Heart right ventricle (tissue), 16 donors: ENCODE measurements at regions not wholly inside any gene's neighbourhood (a gene's known extent, or its start where the extent isn't known, plus 50 kb on each side); places are given as distances from the start of the nearest gene placed in this dataset.

Source experiments
- ATAC-seq, 8 donors: fragments of 200-7000 bp; cut with Tn5 transposase; one replicate each; pipeline ENCODE4 v1.9.1; 2020; ENCODE audit warnings: mild to moderate bottlenecking in 8 of 8, moderate library complexity in 8 of 8, moderate number of reproducible peaks in 1 of 8
- DNase-seq, 2 donors: peaks; one replicate each; pipeline ENCODE4 v3.0.0-alpha.2; 2020
- H3K27ac ChIP-seq, 10 donors: fragments of 200-600 bp; sonication (generic) in 2 of 10; one replicate each; pipeline versions ENCODE4 v1.5.0 to v1.8.0; 2020 to 2022; ENCODE audit warnings: mild to moderate bottlenecking in 3 of 10
- H3K27me3 ChIP-seq, 7 donors: fragments of 200-600 bp; one replicate each; pipeline ENCODE4 v1.8.0; 2021 to 2022; ENCODE audit warnings: mild to moderate bottlenecking in 2 of 7
- H3K36me3 ChIP-seq, 9 donors: fragments of 200-600 bp; sonication (generic) in 1 of 9; one replicate each; pipeline versions ENCODE4 v1.5.0 to v1.8.0; 2020 to 2022; ENCODE audit warnings: mild to moderate bottlenecking in 2 of 9
- H3K4me1 ChIP-seq, 9 donors: fragments of 200-600 bp; sonication (generic) in 1 of 9; one replicate each; pipeline versions ENCODE4 v1.5.0 to v1.8.0; 2020 to 2022; ENCODE audit warnings: mild to moderate bottlenecking in 4 of 9
- H3K4me3 ChIP-seq, 10 donors: fragments of 200-600 bp; sonication (generic) in 2 of 10; one replicate each; pipeline versions ENCODE4 v1.5.0 to v1.8.0; 2020 to 2022; ENCODE audit warnings: mild to moderate bottlenecking in 7 of 10, moderate library complexity in 2 of 10
- H3K9me3 ChIP-seq, 11 donors: fragments of 200-600 bp in 10 of 11; sonication (generic) in 2 of 11; one replicate each; pipeline versions ENCODE4 v1.5.0 to v1.8.0; 2013 to 2022; ENCODE audit warnings: mild to moderate bottlenecking in 2 of 11, control low read depth in 1 of 11, moderate library complexity in 1 of 11
- CTCF ChIP-seq, 9 donors: fragments of 200-600 bp; sonication (generic) in 2 of 9; IDR thresholded peaks; one replicate each; pipeline versions ENCODE4 v1.5.0 to v1.8.0; 2021 to 2022; ENCODE audit warnings: antibody characterized with exemption in 9 of 9, mild to moderate bottlenecking in 5 of 9, moderate library complexity in 1 of 9
- WGBS, 2 donors: extraction: QIAGEN DNeasy Blood & Tissue Kit; methylation state at CpG; one replicate each; pipeline ENCODE4 v1.1.7; 2013; ENCODE audit warnings: inconsistent platforms in 1 of 2; 5-methylcytosine and 5-hydroxymethylcytosine counted together
- intact Hi-C, 10 donors: fragments of 100-400 bp; cut with DNase I; formaldehyde crosslinking; loops; one replicate each; pipeline versions ENCODE4 v1.11.1 to v1.14.2; 2022
- donor health status: Arrhythmogenic right ventricular cardiomyopathy.
- donor health status: ischemic (EF 13 %, LVEDD 7.1; RV severe dilation, severe dysfunction).
- donor health status: healthy with polysubstance abuse.
- donor health status: DM: no; HTN: yes; CAD: no.
- donor health status: DM: no; HTN: no; CAD: no.
- donor health status: ischemic (EF 25% LVEDD 6.9; RV normal size, moderate dysfunction).
- donor health status: ischemic (EF 25% LVEDD 5.7; RV mildly dilated, moderate dysfunction).
- donor health status: healthy.
- donor health status: DM: yes; HTN: yes; CAD: no.
- donor health status: Ischemic cardiomyopathy.
- donor health status: ischemic (EF 35%, LVEDD 5.7; RV mildly dilated, moderate dysfunction).
- donor health status: nonischemic (EF 11% LVEDD 7.7; RV severe dilation, severe dysfunction).
- donor health status: DM: yes; HTN: yes; CAD: no.
- donor health status: PGD.
- donor health status: ischemic (EF 29% LVEDD 5.4; RV normal size, mild dysfunction).
- donor health status: nonischemic (EF 23%, LVEDD 6.1; RV moderate dilation, normal function).

GRCh38 chr12:30391766-30392366 lies 303.8 kb downstream of the IPO8 start:
- H3K36me3 ChIP-seq: no peaks in the 10 kb centered on the region
- ATAC-seq (no peak), DNase-seq (no peak)
- no peaks in the 10 kb centered on the region for H3K4me1 ChIP-seq
- 80 to 82% methylated on average over 5 of the region's 5 CpGs for WGBS, 2 donors
- no peaks in the 10 kb centered on the region for H3K27me3 ChIP-seq
- intact Hi-C loops: no loop called here
- peaks cover 0 to 48% (median 0%) of the 10 kb centered on the region in 11 donors for H3K9me3 ChIP-seq
- H3K27ac ChIP-seq: no peak overlapping the region
- TF ChIP-seq CTCF (IDR thresholded peaks at IDR 0.05): no peak
- H3K4me3 ChIP-seq: no peak overlapping the region

- Histone ChIP-seq H3K4me1 (no peaks in the 10 kb centered on the region), H3K9me3 (peaks cover 0 to under 1% (median 0%) of the 10 kb centered on the region in 11 donors), H3K27me3 (no peaks in the 10 kb centered on the region), H3K4me3 (no peak overlapping the region), H3K27ac (no peak overlapping the region), H3K36me3 (no peaks in the 10 kb centered on the region)
- 73 to 76% methylated on average over 4 of the region's 4 CpGs for WGBS, 2 donors
- intact Hi-C loops: no loop called here
- ATAC-seq (no peak), DNase-seq (no peak)
- no peak for TF ChIP-seq CTCF (IDR thresholded peaks at IDR 0.05)
Observed at GRCh38 chr12:30385706-30386105, 310.0 kb downstream of the IPO8 start.

GRCh38 chr12:30384976-30385375 lies 310.7 kb downstream of the IPO8 start:
- no peaks in the 10 kb centered on the region for H3K27me3 ChIP-seq
- no peaks in the 10 kb centered on the region for H3K4me1 ChIP-seq
- no peaks in the 10 kb centered on the region for H3K36me3 ChIP-seq
- intact Hi-C loops: no loop called here
- 91 to 93% methylated on average over 1 of the region's 1 CpG for WGBS, 2 donors
- ATAC-seq (no peak), DNase-seq (no peak)
- H3K27ac ChIP-seq: no peak overlapping the region
- TF ChIP-seq CTCF (IDR thresholded peaks at IDR 0.05): no peak
- no peaks in the 10 kb centered on the region for H3K9me3 ChIP-seq
- no peak overlapping the region for H3K4me3 ChIP-seq

GRCh38 chr12:30378307-30378706 lies 317.4 kb downstream of the IPO8 start:
- H3K4me1 ChIP-seq: no peaks in the 10 kb centered on the region
- H3K36me3 ChIP-seq: no peaks in the 10 kb centered on the region
- intact Hi-C loops: no loop called here
- no peak for TF ChIP-seq CTCF (IDR thresholded peaks at IDR 0.05)
- H3K4me3 ChIP-seq: no peak overlapping the region
- no peak overlapping the region for H3K27ac ChIP-seq
- H3K27me3 ChIP-seq: no peaks in the 10 kb centered on the region
- DNase-seq: no peak
- WGBS, 2 donors: 88 to 93% methylated on average over 1 of the region's 1 CpG
- H3K9me3 ChIP-seq: peaks cover 0 to 36% (median 6%) of the 10 kb centered on the region in 11 donors
- no peak for ATAC-seq
